Activated T-cell treated with anti-CD3 and anti-CD28 coated beads, Interleukin-2, amount 50 U/mL, for 1 hour (primary cell): ENCODE measurements at regions not wholly inside any gene's neighbourhood (a gene's known extent, or its start where the extent isn't known, plus 50 kb on each side); places are given as distances from the start of the nearest gene placed in this dataset.
"Not testable (repeated sequence)": the region's sequence is repeated elsewhere in the genome, so short reads cannot be mapped to it uniquely, and the experiment has no call there.

Source experiments
- DNase-seq: peaks from one replicate; pipeline ENCODE4 v3.0.0-alpha.2; 2020

GRCh38 chr2:113337809-113338208, 59.1 kb upstream of the PAX8 start:
- DNase-seq = no peak

DNA sequence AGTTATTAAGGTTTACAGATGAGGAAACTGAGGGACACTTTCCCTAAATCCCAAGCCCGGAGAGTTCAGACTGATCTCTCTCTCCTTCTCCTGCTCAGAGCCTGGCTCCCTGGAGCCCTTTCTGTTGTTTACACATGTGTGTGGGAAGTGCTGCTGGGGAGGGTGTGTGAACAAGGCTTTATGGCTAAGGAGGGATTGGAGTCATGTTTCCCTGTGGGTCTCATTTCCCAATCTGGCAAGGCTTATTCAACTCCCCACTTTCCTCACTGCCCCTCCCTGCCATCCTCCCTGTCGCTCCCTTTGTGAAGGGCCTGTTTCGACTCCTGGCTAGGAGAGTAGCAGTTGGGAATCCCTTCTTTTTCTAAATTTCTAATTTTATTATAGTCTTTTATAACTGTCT, 57.3 kb upstream of the PAX8 start:
- not testable (repeated sequence) for DNase-seq

GRCh38 chr2:113334147-113334546, 55.4 kb upstream of the PAX8 start:
- no peak for DNase-seq

DNA sequence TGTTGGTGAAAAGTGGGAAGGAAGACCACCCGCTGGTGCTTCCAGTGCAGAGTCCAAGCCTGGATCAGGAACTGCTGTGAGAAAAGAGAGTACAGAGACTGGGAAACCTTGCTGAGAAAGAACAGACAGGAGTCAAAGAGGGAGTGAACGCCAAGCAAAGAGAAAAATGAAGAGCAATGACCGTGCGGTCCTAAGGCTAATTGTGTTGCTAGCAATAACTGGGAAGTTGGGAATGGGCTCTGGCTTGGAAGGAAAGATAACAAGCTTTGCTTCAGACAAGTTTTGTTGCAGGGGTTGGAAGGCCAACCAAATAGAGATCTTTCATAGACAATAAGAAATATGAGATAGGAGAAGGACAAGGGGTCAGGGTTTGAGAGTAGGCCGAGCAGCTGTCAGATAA, 55.0 kb upstream of the PAX8 start:
- not testable (repeated sequence) for DNase-seq

DNA sequence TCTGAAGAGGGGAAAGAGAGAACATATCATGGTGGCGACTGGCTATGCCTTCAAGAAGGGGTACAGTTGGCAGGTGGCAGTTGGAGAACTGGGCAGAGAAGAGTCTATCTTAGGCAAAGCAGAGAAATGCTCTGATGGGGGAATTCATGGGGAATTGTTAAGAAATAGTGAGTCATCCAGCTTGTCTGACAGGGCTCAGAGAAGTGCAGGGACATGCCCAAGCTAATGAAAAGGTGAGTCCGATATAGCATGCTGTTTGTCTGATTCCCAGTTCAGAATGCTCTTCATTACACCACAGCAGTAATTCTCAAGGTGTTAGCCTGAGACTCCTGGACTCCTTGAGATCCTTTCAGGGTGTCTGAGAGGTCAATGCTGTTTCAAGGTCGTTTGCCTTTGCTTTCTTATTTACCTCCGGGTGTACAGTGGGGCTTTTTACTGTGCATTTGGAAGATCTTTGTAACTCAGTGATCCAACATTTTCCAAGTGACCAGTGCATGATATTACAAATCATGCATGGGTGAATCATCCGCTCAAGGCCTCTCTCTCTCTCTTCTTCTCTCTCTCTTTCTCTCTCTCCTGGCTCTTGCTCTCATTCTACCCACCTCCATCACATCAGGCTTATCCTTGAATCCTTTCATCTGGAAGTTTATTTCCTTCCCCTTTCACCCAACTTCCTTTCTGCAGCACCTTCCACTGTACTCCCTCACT, 51.5 kb upstream of the PAX8 start:
- not testable (repeated sequence) for DNase-seq

GRCh38 chr2:113328973-113329372, 50.3 kb upstream of the PAX8 start:
- DNase-seq = not testable (repeated sequence)

GRCh38 chr2:113328572-113328971, 49.9 kb upstream of the PAX8 start:
- not testable (repeated sequence) for DNase-seq
